ENCODE measurements at regions not wholly inside any gene's neighbourhood (a gene's known extent, or its start where the extent isn't known, plus 50 kb on each side); places are given as distances from the start of the nearest gene placed in this dataset.

DNA sequence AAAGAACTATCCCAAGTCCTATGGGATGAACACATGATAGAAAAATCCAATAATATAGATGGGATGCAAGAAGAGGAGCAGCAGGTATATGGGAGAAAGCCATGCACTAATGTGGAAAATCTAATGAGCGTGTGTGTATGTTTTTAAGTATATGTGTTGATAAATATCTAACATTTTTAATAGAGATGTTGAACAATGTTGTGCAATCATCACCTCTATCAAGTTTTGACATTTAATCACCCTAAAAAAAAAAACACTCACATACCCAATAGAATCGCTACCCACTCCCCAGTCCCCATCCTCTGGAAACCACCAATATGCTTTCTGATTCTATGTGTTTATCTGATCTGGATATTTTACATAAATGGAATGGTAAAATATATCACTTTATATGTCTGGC lies 983.7 kb downstream of the SUCLG1 start:
- dilution Hi-C loops (cut with MboI; ENCODE audit: extremely low pct_ligation_motif_present, low sequenced_read_pairs), result no loop called here
- DNase-seq (ENCODE audit: low read depth, low spot score), result no peak
- Histone ChIP-seq H3K9ac (ENCODE audit: control insufficient read depth, extremely low read depth, insufficient read depth, low read length) (no peak overlapping the region), H3K4me1 (ENCODE audit: control insufficient read depth, extremely low read depth, insufficient read depth, low read length) (no peaks in the 10 kb centered on the region), H3K4me3 (ENCODE audit: control insufficient read depth in 2 of 3, extremely low read depth in 1 of 3, insufficient read depth in 2 of 3, low read depth in 1 of 3, low read length in 3 of 3) (no peak overlapping the region), H3K9me3 (ENCODE audit: control insufficient read depth, low read depth, low read length) (peaks cover 3% of the 10 kb centered on the region), H4K20me1 (ENCODE audit: control insufficient read depth, extremely low read depth, insufficient read depth, low read length) (no peaks in the 10 kb centered on the region), H3K4me2 (ENCODE audit: control insufficient read depth, extremely low read depth, insufficient read depth, low read depth, low read length) (no peak overlapping the region), H3K79me2 (ENCODE audit: control insufficient read depth, insufficient read depth, low read length) (no peaks in the 10 kb centered on the region), H3K27me3 (ENCODE audit: control insufficient read depth, extremely low read depth, insufficient read depth, low read length) (no peaks in the 10 kb centered on the region), H3K36me3 (ENCODE audit: control insufficient read depth in 2 of 2, extremely low read depth in 1 of 2, insufficient read depth in 2 of 2, low read length in 2 of 2) (no peaks in the 10 kb centered on the region), H3K27ac (ENCODE audit: control insufficient read depth, insufficient read depth, low read length) (no peak overlapping the region), H2AFZ (ENCODE audit: control insufficient read depth, low read length) (no peak overlapping the region), H3K9me1 (ENCODE audit: control insufficient read depth, extremely low read depth, insufficient read depth, low read length) (no peaks in the 10 kb centered on the region)
- TF ChIP-seq, protein P1, sequence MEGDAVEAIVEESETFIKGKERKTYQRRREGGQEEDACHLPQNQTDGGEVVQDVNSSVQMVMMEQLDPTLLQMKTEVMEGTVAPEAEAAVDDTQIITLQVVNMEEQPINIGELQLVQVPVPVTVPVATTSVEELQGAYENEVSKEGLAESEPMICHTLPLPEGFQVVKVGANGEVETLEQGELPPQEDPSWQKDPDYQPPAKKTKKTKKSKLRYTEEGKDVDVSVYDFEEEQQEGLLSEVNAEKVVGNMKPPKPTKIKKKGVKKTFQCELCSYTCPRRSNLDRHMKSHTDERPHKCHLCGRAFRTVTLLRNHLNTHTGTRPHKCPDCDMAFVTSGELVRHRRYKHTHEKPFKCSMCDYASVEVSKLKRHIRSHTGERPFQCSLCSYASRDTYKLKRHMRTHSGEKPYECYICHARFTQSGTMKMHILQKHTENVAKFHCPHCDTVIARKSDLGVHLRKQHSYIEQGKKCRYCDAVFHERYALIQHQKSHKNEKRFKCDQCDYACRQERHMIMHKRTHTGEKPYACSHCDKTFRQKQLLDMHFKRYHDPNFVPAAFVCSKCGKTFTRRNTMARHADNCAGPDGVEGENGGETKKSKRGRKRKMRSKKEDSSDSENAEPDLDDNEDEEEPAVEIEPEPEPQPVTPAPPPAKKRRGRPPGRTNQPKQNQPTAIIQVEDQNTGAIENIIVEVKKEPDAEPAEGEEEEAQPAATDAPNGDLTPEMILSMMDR (optimal IDR thresholded peaks at IDR 0.05 in 1 of 3, IDR thresholded peaks at IDR 0.05 in 1 of 3, conservative IDR thresholded peaks at IDR 0.05 in 1 of 3; ENCODE audit: extremely low read depth in 1 of 3, insufficient read depth in 2 of 3, low read length in 3 of 3), result no peak
- no peak for FAIRE-seq

DNA sequence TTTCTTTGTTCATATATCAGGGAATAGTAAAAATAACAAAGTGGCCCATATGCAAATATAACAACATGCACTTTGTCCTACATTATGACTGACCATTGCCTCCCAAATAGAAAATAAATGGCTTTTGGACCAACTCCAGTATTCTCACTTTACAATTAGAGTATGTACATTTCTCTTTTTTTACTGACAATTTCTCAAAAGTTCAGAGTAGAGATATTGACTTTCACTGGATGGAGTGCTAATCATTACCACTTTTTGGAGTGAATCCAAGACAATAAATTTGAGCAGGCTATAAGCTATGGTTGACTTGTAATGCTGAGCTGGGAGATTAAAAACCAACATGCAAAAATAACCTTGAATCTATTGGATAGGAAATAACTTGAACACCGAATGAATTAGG lies 987.4 kb downstream of the SUCLG1 start:
- no peaks in the 10 kb centered on the region for H3K27me3 ChIP-seq (ENCODE audit: control insufficient read depth, extremely low read depth, insufficient read depth, low read length)
- DNase-seq (ENCODE audit: low read depth, low spot score) (no peak), FAIRE-seq (no peak)
- no peaks in the 10 kb centered on the region for H3K4me1 ChIP-seq (ENCODE audit: control insufficient read depth, extremely low read depth, insufficient read depth, low read length)
- TF ChIP-seq, protein P1 (optimal IDR thresholded peaks at IDR 0.05 in 1 of 3, IDR thresholded peaks at IDR 0.05 in 1 of 3, conservative IDR thresholded peaks at IDR 0.05 in 1 of 3; ENCODE audit: extremely low read depth in 1 of 3, insufficient read depth in 2 of 3, low read length in 3 of 3), result no peak
- no peak for TF ChIP-seq EZH2 (IDR thresholded peaks at IDR 0.05; ENCODE audit: low read length)
- H3K36me3 ChIP-seq (ENCODE audit: control insufficient read depth in 2 of 2, extremely low read depth in 1 of 2, insufficient read depth in 2 of 2, low read length in 2 of 2), result no peaks in the 10 kb centered on the region
- H2AFZ ChIP-seq (ENCODE audit: control insufficient read depth, low read length), result no peak overlapping the region
- peaks cover 3% of the 10 kb centered on the region for H3K9me3 ChIP-seq (ENCODE audit: control insufficient read depth, low read depth, low read length)
- H4K20me1 ChIP-seq (ENCODE audit: control insufficient read depth, extremely low read depth, insufficient read depth, low read length), result no peaks in the 10 kb centered on the region
- no peaks in the 10 kb centered on the region for H3K9me1 ChIP-seq (ENCODE audit: control insufficient read depth, extremely low read depth, insufficient read depth, low read length)
- no peaks in the 10 kb centered on the region for H3K79me2 ChIP-seq (ENCODE audit: control insufficient read depth, insufficient read depth, low read length)
- no peak overlapping the region for H3K9ac ChIP-seq (ENCODE audit: control insufficient read depth, extremely low read depth, insufficient read depth, low read length)
- no peak overlapping the region for H3K4me3 ChIP-seq (ENCODE audit: control insufficient read depth in 2 of 3, extremely low read depth in 1 of 3, insufficient read depth in 2 of 3, low read depth in 1 of 3, low read length in 3 of 3)
- H3K27ac ChIP-seq (ENCODE audit: control insufficient read depth, insufficient read depth, low read length), result no peak overlapping the region
- dilution Hi-C loops (cut with MboI; ENCODE audit: extremely low pct_ligation_motif_present, low sequenced_read_pairs), result no loop called here
- H3K4me2 ChIP-seq (ENCODE audit: control insufficient read depth, extremely low read depth, insufficient read depth, low read depth, low read length), result no peak overlapping the region
